Activated CD4-positive, alpha-beta T cell treated with anti-CD3 and anti-CD28 coated beads for 36 hours (primary cell): ENCODE measurements at regions not wholly inside any gene's neighbourhood (a gene's known extent, or its start where the extent isn't known, plus 50 kb on each side); places are given as distances from the start of the nearest gene placed in this dataset.

Experiments
- ATAC-seq: fragments of 200-7000 bp; cut with Tn5 transposase; one replicate; pipeline ENCODE4 v1.10.0; 2021; ENCODE audit warnings: mild to moderate bottlenecking, moderate library complexity
- CTCF ChIA-PET: fragments of 350-600 bp; sonication (Branson Sonifier 250); formaldehyde crosslinking; loops from one replicate; lab custom pipeline; 2021; ENCODE audit warnings: antibody characterized with exemption; lab: Charles Lee
- POLR2A ChIA-PET: fragments of 350-600 bp; sonication (Branson Sonifier 250); formaldehyde crosslinking; loops from one replicate; lab custom pipeline; 2021; ENCODE audit warnings: antibody characterized with exemption, inconsistent platforms; lab: Charles Lee
- DNase-seq: peaks from one replicate; pipeline ENCODE4 v3.0.0-alpha.2; 2020
- H3K27ac Mint-ChIP-seq: one replicate; pipeline ENCODE4 v1.8.0; 2021; ENCODE audit warnings: mixed read lengths
- H3K27me3 Mint-ChIP-seq: one replicate; pipeline ENCODE4 v1.8.0; 2021; ENCODE audit warnings: mixed read lengths
- H3K36me3 Mint-ChIP-seq: one replicate; pipeline ENCODE4 v1.8.0; 2021; ENCODE audit warnings: low read depth, mixed read lengths
- H3K4me1 Mint-ChIP-seq: one replicate; pipeline ENCODE4 v1.8.0; 2021; ENCODE audit warnings: mixed read lengths
- H3K4me3 Mint-ChIP-seq: one replicate; pipeline ENCODE4 v1.8.0; 2021; ENCODE audit warnings: mild to moderate bottlenecking, moderate library complexity, mixed read lengths
- H3K9me3 Mint-ChIP-seq: one replicate; pipeline ENCODE4 v1.8.0; 2021; ENCODE audit warnings: low read depth, mixed read lengths
- intact Hi-C, 2 experiments: fragments of 100-400 bp; cut with DNase I in 1 of 2; cut with micrococcal nuclease in 1 of 2; formaldehyde crosslinking; loops; one replicate each; pipeline versions ENCODE4 v1.14.2 to v1.15.1; 2022 to 2024; cut with DNase I, micrococcal nuclease

DNA sequence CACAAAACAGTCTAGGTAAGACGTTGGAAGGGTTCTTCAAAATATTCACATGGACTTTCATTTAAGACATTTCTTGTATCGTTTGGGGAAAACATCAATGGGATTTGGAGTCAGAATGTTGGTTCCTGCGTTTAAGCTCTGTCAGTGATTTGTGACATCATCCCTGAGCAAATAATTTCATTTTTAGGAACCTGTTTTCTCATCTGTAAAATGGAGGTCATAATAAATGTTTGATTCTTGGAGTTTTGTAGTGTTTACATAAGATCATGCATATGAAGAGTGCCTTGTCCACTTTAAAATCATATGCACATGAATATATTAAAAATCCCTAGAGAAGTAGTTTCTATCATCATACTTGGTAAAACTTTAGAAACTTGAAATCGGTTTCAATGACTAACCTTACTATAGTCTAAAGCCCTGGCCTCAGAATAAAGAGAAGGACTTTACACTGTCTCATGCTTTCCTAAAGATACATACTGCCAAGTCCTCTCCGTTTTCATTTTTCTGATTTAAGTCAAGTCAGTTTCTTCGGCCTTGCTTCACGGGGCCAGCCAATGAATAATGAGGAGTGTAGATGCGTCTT lies 178.4 kb downstream of the ADSS2 start:
- no peak overlapping the region for H3K27ac Mint-ChIP-seq
- H3K4me1 Mint-ChIP-seq: peaks cover 9% of the 10 kb centered on the region
- DNase-seq: no peak
- ChIA-PET CTCF (interaction anchor here (0.6 to 1.9 kb wide), 8 partner anchors 9 to 930 kb away, joined by 3 to 7 read pairs (median 3); no protein-coding TSS in a partner anchor), POLR2A (no interaction called here)
- no peaks in the 10 kb centered on the region for H3K27me3 Mint-ChIP-seq
- H3K36me3 Mint-ChIP-seq: no peaks in the 10 kb centered on the region
- H3K9me3 Mint-ChIP-seq: peaks cover 6% of the 10 kb centered on the region
- no peak overlapping the region for H3K4me3 Mint-ChIP-seq
- intact Hi-C loops: loop anchor here (1.0 to 10.0 kb wide), 13 partner anchors 26 to 1806 kb away; partner anchors contain the start of gene AKT3 (in 1 of the 2)
- peak; percentile 19 for ATAC-seq

DNA sequence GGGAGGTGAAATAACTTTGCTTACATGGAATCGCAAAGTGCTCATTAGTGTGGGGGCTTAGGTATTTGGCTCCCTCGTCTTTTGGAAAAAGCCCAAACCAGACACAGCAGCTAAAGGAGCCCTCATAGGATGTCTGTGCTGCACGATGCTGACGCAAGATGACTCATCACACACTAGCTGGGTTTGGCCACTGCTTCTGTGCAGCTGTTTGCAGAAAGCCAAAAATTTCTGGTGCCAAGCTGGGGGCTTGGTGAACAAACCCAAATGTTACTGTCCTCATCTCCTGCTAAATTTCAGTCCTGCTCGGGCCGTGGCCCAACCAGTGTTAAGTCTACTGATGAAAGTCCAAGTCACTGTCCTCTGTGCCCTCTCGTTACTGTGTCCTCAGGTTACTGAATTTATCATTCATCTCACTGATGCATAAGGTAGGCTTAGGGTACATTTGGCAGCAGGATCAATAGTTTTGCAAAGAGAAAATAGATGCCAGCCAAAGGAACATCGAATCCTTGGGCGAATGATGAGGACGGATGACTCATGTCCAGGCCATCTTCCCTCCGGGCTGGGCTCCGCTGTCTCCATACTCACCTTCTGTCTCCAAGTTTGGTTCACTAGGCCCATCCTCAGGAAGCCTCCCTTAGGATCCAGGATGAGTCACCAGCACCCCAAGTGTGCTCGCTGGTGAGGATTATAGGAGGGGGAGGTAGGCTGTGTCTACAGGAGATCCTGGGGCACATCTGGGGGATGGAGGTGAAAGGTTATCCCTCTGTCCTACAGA lies 177.7 kb downstream of the ADSS2 start:
- intact Hi-C loops: loop anchor here (1.0 to 10.0 kb wide), 13 partner anchors 25 to 1807 kb away; partner anchors contain the start of gene AKT3 (in 1 of the 2)
- no peak overlapping the region for H3K27ac Mint-ChIP-seq
- no peaks in the 10 kb centered on the region for H3K27me3 Mint-ChIP-seq
- peaks cover 6% of the 10 kb centered on the region for H3K9me3 Mint-ChIP-seq
- DNase-seq (peak; percentile 39), ATAC-seq (peak; percentile 39)
- H3K4me3 Mint-ChIP-seq: no peak overlapping the region
- peaks cover 9% of the 10 kb centered on the region for H3K4me1 Mint-ChIP-seq
- CTCF ChIA-PET: interaction anchor here (0.6 to 1.6 kb wide), 5 partner anchors 8 to 316 kb away, joined by 3 to 6 read pairs (median 3); no protein-coding TSS in a partner anchor
- no peaks in the 10 kb centered on the region for H3K36me3 Mint-ChIP-seq
- POLR2A ChIA-PET: no interaction called here

DNA sequence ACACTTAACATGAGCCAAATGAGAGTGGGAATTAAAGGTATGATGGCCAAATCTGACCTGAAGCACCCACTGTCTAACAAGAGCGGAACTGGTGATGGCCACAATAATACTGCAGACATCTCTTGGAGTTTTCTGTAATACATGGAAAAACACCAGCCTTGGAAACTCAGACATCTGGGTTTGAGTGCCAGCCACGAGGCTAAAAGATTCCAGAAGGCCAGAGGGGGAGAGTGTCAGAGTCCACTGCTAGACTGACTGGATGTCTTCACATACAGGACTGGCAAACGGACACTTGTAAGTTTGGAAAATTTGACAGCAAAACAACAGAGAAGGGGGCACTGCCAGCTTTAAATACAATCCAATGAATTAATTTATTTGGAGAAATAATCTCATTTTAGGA lies 175.1 kb downstream of the ADSS2 start:
- intact Hi-C loops: loop anchor here (10.0 kb wide), 4 partner anchors 312 to 862 kb away; no protein-coding TSS in a partner anchor
- ChIA-PET POLR2A (no interaction called here), CTCF (no interaction called here)
- ATAC-seq (no peak), DNase-seq (no peak)
- H3K4me1 Mint-ChIP-seq: peaks cover 9% of the 10 kb centered on the region
- no peak overlapping the region for H3K4me3 Mint-ChIP-seq
- H3K27ac Mint-ChIP-seq: no peak overlapping the region
- H3K27me3 Mint-ChIP-seq: no peaks in the 10 kb centered on the region
- H3K36me3 Mint-ChIP-seq: no peaks in the 10 kb centered on the region
- H3K9me3 Mint-ChIP-seq: no peaks in the 10 kb centered on the region

GRCh38 chr1:244280201-244280600 lies 171.5 kb downstream of the ADSS2 start:
- intact Hi-C loops: no loop called here
- H3K4me1 Mint-ChIP-seq: no peaks in the 10 kb centered on the region
- ChIA-PET POLR2A (no interaction called here), CTCF (interaction anchor here (0.6 to 1.4 kb wide), 3 partner anchors 19 to 820 kb away, joined by 3 read pairs; no protein-coding TSS in a partner anchor)
- no peaks in the 10 kb centered on the region for H3K9me3 Mint-ChIP-seq
- no peak for ATAC-seq
- H3K27ac Mint-ChIP-seq: no peak overlapping the region
- DNase-seq: no peak
- no peaks in the 10 kb centered on the region for H3K36me3 Mint-ChIP-seq
- H3K4me3 Mint-ChIP-seq: no peak overlapping the region
- H3K27me3 Mint-ChIP-seq: no peaks in the 10 kb centered on the region

- Mint-ChIP-seq H3K4me3 (no peak overlapping the region), H3K27me3 (no peaks in the 10 kb centered on the region), H3K27ac (no peak overlapping the region), H3K9me3 (no peaks in the 10 kb centered on the region), H3K4me1 (no peaks in the 10 kb centered on the region), H3K36me3 (no peaks in the 10 kb centered on the region)
- intact Hi-C loops: no loop called here
- POLR2A ChIA-PET: no interaction called here
- CTCF ChIA-PET: interaction anchor here (0.5 to 1.4 kb wide), 4 partner anchors 19 to 821 kb away, joined by 3 to 4 read pairs (median 3); no protein-coding TSS in a partner anchor
- DNase-seq: no peak
- no peak for ATAC-seq
Measured at GRCh38 chr1:244280859-244281258, 170.8 kb downstream of the ADSS2 start.

DNA sequence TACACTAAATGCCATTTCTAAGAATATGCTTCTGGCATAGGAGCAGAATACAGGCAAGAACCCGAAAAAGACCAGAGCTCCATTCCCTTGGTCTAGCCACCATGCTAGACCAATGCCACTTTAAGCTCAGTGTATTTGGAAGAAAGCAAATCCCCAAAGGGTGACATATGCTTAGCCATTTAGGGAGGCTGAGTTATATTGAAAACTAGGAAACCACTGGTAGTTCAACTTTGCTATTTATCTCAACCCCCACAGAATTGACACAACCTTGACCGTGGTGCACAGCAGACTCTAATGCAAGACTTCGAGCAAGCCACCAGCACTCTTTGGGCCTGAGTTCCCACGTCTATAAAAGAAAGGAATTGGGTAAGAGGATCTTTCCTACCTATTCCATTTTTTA lies 167.9 kb downstream of the ADSS2 start:
- intact Hi-C loops: no loop called here
- H3K4me3 Mint-ChIP-seq: no peak overlapping the region
- H3K9me3 Mint-ChIP-seq: peaks cover 2% of the 10 kb centered on the region
- ChIA-PET CTCF (interaction anchor here (1.2 kb wide), 2 partner anchors 10 to 12 kb away, joined by 3 to 5 read pairs; no protein-coding TSS in a partner anchor), POLR2A (no interaction called here)
- DNase-seq (no peak), ATAC-seq (no peak)
- no peaks in the 10 kb centered on the region for H3K36me3 Mint-ChIP-seq
- H3K4me1 Mint-ChIP-seq: no peaks in the 10 kb centered on the region
- H3K27ac Mint-ChIP-seq: no peak overlapping the region
- H3K27me3 Mint-ChIP-seq: no peaks in the 10 kb centered on the region

DNA sequence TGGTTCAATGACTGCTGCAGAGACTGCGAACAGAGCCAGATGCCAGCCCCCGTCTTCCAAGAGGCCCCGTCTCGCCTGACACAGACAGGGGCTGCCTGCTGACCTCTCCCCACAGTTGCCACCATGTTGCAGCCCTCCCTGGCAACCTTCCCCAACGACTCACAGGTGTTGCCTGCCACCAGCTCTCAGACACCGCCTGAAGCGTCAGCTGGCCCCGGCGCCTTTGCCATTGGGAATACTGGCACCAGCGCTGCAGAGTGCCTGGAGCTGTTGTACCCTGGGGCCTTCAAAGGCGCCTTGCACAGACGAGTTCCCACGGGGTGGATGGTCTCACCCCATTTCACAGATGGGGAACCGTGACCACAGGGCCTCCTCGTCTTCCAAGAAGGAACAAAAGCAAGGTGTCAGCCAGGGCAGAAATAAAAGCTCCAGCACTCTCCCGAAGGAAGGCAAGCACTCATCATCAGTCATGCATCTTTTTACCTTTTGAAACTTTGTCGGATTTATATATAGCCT lies 167.0 kb downstream of the ADSS2 start:
- no peaks in the 10 kb centered on the region for H3K36me3 Mint-ChIP-seq
- H3K27ac Mint-ChIP-seq: no peak overlapping the region
- DNase-seq: no peak
- no peak for ATAC-seq
- POLR2A ChIA-PET: no interaction called here
- H3K4me1 Mint-ChIP-seq: no peaks in the 10 kb centered on the region
- intact Hi-C loops: no loop called here
- H3K4me3 Mint-ChIP-seq: no peak overlapping the region
- no peaks in the 10 kb centered on the region for H3K27me3 Mint-ChIP-seq
- peaks cover 5% of the 10 kb centered on the region for H3K9me3 Mint-ChIP-seq
- CTCF ChIA-PET: interaction anchor here (0.8 to 1.2 kb wide), 2 partner anchors 13 to 343 kb away, joined by 3 read pairs; no protein-coding TSS in a partner anchor

- Mint-ChIP-seq H3K4me1 (peaks cover 7% of the 10 kb centered on the region), H3K4me3 (no peak overlapping the region), H3K27me3 (no peaks in the 10 kb centered on the region), H3K27ac (no peak overlapping the region), H3K36me3 (no peaks in the 10 kb centered on the region), H3K9me3 (peaks cover 5% of the 10 kb centered on the region)
- intact Hi-C loops: no loop called here
- POLR2A ChIA-PET: interaction anchor here (0.6 kb wide), 1 partner anchor 36 kb away, joined by 4 read pairs; no protein-coding TSS in a partner anchor
- CTCF ChIA-PET: interaction anchor here (1.4 kb wide), 1 partner anchor 13 kb away, joined by 6 read pairs; no protein-coding TSS in a partner anchor
- DNase-seq (no peak), ATAC-seq (no peak)
Measured at GRCh38 chr1:244286341-244286740, 165.4 kb downstream of the ADSS2 start.

DNA sequence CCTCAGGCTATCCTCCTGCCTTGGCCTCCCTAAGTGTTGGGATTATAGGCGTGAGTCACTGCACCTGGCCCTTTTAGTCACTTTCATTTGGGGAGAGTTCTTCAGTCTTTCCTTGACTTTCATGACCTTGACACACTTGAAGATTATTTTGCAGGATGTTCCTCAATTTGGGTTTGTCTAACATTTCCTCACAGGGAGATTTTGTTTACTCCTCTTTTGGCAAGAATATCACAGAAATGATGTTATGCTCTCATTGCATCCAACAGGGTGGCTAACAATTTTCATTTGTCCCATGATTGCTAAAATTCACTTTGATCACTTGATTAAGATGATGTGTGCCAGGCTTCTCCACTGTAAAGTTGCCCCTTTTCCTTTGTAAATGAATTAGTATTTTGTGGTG lies 164.0 kb downstream of the ADSS2 start:
- ChIA-PET POLR2A (no interaction called here), CTCF (interaction anchor here (0.9 to 3.3 kb wide), 3 partner anchors 9 to 14 kb away, joined by 3 to 13 read pairs (median 4); no protein-coding TSS in a partner anchor)
- Mint-ChIP-seq H3K36me3 (no peaks in the 10 kb centered on the region), H3K27me3 (no peaks in the 10 kb centered on the region), H3K4me1 (peaks cover 10% of the 10 kb centered on the region), H3K9me3 (peaks cover 5% of the 10 kb centered on the region), H3K4me3 (no peak overlapping the region), H3K27ac (no peak overlapping the region)
- ATAC-seq (no peak), DNase-seq (no peak)
- intact Hi-C loops: no loop called here

GRCh38 chr1:244288663-244289062 lies 163.0 kb downstream of the ADSS2 start:
- peaks cover 10% of the 10 kb centered on the region for H3K4me1 Mint-ChIP-seq
- DNase-seq (no peak), ATAC-seq (no peak)
- intact Hi-C loops: no loop called here
- CTCF ChIA-PET: interaction anchor here (0.9 to 3.3 kb wide), 3 partner anchors 8 to 15 kb away, joined by 3 to 13 read pairs (median 4); no protein-coding TSS in a partner anchor
- no peak overlapping the region for H3K4me3 Mint-ChIP-seq
- no peaks in the 10 kb centered on the region for H3K27me3 Mint-ChIP-seq
- POLR2A ChIA-PET: no interaction called here
- H3K36me3 Mint-ChIP-seq: no peaks in the 10 kb centered on the region
- no peak overlapping the region for H3K27ac Mint-ChIP-seq
- peaks cover 5% of the 10 kb centered on the region for H3K9me3 Mint-ChIP-seq
